GM19239 (cell line): ENCODE measurements at regions not wholly inside any gene's neighbourhood (a gene's known extent, or its start where the extent isn't known, plus 50 kb on each side); places are given as distances from the start of the nearest gene placed in this dataset.

Source experiments
- DNase-seq: peaks from one replicate; pipeline ENCODE4 v3.0.0; 2011; ENCODE audit warnings: low spot score; ENCODE audit not compliant: insufficient read length
- FAIRE-seq: peaks from 2 replicates; lab custom pipeline; 2011; peaks lifted over from hg19 to GRCh38; lab: Jason Lieb, UNC

- DNase-seq (no peak), FAIRE-seq (no peak)
Measured at GRCh38 chr4:27887646-27888045, 1027.0 kb downstream of the STIM2 start.

DNA sequence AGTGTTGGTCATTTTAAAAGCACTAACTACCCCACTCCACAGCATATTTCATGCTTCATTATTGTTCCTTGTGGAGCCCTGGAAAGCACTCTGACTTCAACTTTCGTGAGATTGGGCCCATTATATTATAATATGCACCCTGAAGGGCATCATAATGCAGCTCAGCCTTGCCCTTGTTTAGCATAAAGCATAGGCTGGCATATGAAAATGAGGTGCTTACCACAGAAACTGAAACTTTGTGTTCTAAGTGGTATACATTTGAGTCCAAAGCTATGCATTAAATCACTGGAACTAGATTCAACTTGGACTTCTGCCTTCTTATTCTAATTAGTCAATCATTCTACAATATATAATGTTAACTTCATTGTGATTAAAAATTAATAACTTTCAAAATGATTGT lies 1027.9 kb downstream of the STIM2 start:
- DNase-seq (no peak), FAIRE-seq (no peak)

DNA sequence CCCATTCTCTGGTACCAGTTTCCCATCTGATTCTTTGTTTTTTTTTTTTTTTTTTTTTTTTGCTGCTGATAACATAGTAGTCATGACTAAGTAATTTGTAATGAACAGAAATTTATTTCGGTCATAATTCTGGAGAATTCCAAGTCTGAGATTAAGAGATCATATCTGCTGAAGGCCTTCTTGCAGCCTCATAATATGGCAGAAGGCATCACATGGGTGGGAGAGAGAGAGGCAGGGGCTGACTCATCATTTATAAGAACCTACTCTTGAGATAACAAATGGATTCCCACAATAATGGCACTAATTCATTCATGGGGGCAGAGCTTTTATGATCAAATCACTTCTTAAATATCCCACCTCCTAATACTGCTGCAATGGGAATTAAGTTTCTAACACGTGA lies 1034.3 kb downstream of the STIM2 start:
- FAIRE-seq: no peak

DNA sequence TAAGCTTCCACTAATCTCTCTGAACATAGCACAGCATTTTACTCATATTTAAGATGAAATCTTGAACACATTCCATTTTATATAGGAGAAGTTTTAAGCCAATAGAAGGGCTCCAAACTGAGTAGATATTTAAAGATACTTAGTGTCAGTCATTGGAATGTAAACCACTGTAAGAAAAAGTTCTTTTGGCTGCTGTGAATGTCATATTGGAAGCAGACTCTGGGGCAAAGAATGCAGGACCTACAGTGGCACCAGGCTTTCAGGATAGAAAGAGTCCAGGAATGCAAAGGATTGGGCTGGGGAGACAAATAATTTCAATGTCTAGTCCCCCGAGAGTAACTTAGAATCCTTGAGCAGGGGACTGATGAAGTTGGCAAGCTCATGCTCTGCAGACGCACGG lies 1047.7 kb downstream of the STIM2 start:
- no peak for DNase-seq
- no peak for FAIRE-seq

More for the DNA sequence above, 1034.3 kb downstream of the STIM2 start:
- DNase-seq: no peak

DNA sequence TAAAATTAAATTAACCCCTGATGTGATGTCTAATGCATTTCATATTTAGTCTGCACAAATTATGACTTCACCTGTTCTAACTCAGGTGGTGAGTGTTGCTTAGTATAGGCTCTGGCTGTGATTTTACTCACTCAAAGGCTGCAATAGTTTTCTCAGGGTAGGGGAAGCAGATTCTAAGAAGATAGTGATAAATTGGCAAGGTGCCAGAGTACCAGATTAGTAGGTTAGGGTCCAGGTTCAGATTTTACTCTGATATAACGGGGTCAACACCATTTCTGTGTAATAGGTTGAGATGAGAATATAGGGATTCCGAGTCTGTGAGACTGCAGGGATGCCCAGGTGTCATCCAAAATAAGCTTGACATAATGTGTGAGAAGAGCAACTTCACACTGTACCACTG lies 1049.6 kb downstream of the STIM2 start:
- no peak for DNase-seq
- FAIRE-seq: no peak

DNA sequence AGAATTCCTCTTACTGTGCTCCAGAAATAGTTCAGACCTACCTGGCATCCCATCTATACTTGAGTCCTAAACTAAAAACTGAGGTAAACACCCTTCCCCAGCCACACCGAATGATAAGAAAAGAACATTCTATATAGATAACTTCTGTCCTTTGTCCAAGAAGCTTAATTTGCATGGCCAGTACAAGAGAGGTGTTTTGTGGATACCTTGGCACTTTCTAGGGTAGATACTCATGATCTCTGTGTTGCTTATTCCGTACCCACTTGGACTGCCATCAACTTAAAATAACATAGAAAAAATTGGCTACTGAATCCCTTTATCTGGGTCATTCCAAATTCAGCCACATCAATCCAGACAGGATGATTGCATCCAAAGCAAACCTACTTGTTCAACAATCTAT lies 1050.4 kb downstream of the STIM2 start:
- FAIRE-seq (no peak), DNase-seq (no peak)

DNA sequence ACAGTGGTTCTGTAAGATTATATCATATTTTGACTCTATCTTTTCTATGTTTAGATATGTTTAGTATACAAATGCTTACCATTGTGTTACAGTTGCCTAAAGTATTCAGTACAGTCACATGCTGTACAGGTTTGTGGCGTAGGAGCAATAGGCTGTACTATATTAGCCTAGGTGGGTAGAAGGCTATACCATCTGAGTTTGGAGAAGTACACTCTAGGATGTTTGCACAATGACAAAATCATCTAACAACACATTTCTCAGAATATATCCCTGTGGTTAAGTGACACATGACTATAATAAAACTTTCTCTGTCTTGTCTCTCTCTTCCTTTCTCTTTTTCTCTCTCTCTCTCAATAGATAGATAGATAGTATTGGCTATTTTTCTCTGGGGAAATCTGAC lies 1053.1 kb downstream of the STIM2 start:
- FAIRE-seq: no peak

GRCh38 chr4:27915822-27916221 lies 1055.2 kb downstream of the STIM2 start:
- DNase-seq (no peak), FAIRE-seq (no peak)

More for the DNA sequence above, 1053.1 kb downstream of the STIM2 start:
- no peak for DNase-seq

DNA sequence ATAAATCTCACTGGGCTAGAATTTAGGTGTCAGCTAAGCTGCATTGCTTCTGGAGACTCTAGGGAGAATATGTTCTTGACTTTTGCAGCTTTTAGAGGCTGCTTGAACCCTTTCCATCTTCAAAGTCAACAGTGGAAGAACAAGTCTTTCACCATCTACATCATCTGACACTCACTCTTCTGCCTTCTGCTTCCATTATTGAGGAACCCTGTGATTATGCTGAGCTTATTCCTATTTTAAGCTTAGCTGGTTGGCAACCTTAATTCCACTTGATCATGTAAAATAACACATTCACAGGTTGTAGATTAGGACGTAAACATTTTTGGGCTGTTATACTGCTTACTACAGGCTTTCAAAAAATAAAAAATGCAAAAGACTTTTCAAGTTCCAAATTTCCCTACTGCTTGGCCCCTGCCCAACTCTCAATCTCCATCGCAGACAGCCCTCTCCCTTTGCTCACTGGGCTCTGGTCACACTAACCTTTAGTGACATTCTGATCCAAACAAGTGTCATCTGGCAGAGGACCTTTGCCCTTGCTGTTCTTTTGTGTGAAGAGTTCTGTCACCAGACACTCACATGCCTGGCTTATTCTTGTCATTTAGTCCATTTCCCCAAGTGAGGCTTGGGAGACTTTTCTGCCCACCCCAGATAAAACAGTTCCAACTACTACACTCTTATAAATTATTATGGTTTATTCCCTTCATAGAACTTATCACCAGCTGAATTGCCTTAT lies 1056.0 kb downstream of the STIM2 start:
- DNase-seq (no peak), FAIRE-seq (no peak)

GRCh38 chr4:27917381-27917780 lies 1056.7 kb downstream of the STIM2 start:
- no peak for DNase-seq
- no peak for FAIRE-seq

DNA sequence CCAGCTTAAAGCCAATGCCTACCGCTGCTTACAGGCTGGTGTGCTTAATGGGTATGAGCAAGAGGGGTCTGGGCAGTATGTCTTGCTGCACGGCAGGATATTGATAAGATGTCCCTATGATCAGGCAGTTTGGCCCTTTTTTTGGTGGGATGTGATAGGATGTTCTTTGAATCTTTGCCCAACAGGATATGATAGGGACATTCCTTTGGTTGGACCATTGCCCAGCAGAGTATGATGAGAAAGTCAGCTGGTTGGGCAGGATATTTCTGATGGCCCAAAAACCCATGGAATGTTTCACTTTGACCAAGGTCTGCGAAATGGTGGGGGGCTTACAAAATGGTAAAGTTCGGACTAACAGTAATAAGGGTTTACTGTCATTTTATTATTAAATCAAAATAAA lies 1060.6 kb downstream of the STIM2 start:
- no peak for FAIRE-seq

GRCh38 chr4:27928761-27929540 lies 1068.3 kb downstream of the STIM2 start:
- no peak for FAIRE-seq

More for the DNA sequence above, 1060.6 kb downstream of the STIM2 start:
- no peak for DNase-seq

DNA sequence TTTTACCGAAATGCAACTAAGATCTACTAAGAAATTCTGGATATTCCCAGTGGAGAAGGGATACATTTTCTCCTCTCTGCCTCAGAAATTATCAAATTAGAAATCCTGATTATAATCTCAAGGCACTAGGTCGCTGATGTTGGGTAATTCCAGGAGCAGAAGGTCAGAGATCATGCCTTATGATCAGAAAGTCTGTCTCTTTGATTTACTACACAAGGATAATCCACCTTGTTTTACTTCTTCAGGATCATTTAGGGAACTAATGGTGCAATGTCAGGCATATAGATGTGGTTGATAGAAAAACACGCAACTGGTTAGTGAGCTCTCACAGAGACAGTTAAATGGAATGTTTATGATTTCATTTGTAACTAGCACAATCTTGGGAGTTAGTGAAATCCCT lies 1069.7 kb downstream of the STIM2 start:
- no peak for DNase-seq
- FAIRE-seq: no peak

More at GRCh38 chr4:27928761-27929540, 1068.3 kb downstream of the STIM2 start:
- no peak for DNase-seq

DNA sequence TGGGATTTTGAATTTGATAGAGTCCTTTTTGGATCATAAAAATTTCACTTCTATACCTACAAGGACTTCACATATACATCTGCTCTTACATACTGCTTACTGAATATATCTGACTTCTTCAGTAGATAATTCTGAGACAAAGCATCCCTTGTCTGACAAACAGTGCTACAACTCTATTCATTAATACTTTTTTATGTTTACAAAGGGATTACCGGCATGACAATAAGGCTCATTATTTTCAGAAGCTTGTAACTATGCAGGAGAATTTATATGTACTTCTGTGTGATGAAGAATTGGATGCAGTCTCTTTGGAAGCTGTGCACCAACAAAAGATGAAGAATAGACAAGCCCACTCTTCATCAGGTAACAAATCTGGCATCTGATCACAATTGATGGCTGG lies 1070.3 kb downstream of the STIM2 start:
- no peak for FAIRE-seq
- DNase-seq: no peak

DNA sequence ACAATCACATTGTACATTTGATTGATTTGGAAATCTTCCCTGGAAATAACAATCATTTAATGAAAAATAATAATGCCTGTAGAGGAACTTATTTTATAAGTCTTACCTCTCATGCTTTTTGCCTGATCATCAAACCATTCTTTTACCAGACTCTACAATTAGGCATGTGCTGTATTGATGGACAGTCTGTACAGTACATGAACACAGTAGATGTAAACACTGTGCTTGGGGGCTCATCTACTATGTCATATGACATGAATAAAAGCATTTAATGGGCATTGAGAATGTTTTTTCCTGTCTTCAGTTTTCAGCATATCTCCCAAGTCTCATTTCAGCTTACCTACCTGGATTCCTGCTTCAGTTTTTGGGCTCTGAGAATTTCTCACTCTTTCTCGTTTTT lies 1070.9 kb downstream of the STIM2 start:
- DNase-seq (no peak), FAIRE-seq (no peak)

- DNase-seq (no peak), FAIRE-seq (no peak)
Measured at GRCh38 chr4:27934871-27935270, 1074.2 kb downstream of the STIM2 start.

DNA sequence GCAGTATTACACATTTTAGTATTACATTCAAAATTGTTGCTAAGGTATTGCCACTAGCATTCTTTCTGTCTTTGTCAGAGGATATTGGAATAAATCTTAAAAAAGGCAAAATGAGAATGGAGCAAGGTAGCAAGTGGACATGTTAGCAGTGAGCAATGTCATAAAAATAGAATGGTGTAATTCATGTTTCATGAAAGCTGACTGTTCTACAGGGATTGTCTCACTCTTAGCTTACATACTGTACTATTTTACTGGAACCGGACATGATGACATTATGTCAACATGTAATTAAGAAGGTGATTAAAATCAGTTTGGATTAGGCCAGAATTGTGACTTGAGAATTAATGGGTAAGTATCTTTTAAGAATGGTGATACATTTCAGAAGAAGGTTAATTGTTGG lies 1086.2 kb downstream of the STIM2 start:
- no peak for FAIRE-seq
- no peak for DNase-seq

DNA sequence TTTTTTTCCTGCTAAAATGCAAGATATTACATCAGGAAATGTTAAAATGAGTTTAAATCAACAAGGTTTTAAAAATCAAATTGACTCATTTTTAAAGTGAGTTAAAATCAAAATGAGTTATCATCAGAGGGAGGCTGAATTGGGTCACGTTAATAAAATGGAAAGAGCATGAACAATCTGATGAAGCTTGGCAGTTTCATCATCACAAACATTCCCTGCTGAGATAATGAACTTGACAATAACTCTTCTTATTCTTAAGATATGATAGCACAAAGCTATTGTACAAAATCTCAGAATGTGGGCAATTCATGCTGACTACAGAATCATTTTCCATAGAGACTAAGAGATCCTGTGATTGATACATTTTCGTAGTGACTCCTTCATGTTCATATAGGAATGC lies 1086.7 kb downstream of the STIM2 start:
- FAIRE-seq (no peak), DNase-seq (no peak)

DNA sequence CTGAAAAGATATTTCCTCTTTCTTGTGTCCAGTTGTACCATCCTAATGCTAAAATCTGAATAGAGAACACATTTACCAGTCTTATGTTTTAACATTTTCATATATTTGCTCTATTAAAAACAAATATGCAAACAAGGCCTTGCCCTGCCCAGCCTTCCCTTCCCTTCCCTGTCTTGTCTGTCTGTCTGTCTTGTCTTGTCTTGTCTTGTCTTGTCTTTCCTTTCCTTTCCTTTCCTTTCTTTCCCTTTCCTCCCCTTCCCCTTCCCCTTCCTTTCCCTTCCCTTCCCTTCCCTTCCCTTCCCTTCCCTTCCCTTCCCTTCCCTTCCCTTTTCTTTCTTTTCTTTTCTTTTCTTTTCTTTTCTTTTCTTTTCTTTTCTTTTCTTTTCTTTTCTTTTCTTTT lies 1103.5 kb downstream of the STIM2 start:
- no peak for FAIRE-seq
- no peak for DNase-seq

GRCh38 chr4:27966664-27967063 lies 1106.0 kb downstream of the STIM2 start:
- DNase-seq: no peak
- no peak for FAIRE-seq

DNA sequence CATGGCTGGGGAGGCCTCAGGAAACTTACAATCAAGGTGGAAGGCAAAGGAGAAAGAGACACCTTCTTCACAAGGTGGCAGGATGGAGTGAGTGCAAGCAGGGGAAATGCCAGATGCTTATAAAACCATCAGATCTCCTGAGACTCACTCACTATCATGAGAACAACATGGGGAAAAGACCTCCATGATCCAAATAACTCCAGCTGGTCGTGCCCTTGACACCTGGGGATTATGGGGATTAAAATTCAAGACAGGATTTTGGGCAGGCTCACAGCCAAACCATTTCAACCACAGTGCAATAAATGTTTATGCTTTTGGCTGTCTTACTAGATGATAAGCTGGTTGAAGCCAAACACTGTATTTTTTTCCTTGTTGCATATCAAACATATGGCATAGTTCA lies 1112.4 kb downstream of the STIM2 start:
- no peak for FAIRE-seq

DNA sequence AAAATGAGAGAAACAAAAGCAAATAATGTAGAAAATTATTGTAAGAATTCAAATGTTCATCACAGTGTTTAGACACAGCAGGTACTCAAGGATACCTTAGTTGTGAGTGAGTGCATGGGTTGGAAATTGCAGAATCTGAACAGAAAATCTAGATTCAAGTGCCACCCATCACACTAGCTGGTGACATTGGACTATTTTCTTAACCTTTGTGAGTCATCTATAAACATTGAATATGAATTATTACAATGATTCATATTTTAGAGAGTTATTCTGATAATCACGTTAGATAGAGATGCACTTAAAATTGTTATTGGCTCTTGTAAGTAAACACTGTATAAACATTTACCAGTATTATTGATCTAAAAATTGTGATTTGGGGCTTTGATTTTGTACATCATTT lies 1113.1 kb downstream of the STIM2 start:
- DNase-seq: no peak
- FAIRE-seq: no peak

More for the DNA sequence above, 1112.4 kb downstream of the STIM2 start:
- DNase-seq: no peak
